Osteocyte (in vitro differentiated cells): ENCODE measurements at regions not wholly inside any gene's neighbourhood (a gene's known extent, or its start where the extent isn't known, plus 50 kb on each side); places are given as distances from the start of the nearest gene placed in this dataset.

Experiments used
- DNase-seq: peaks from one replicate; pipeline ENCODE4 v3.0.0; 2021; ENCODE audit warnings: mixed read lengths; ENCODE audit not compliant: unreplicated experiment; ENCODE audit errors: extremely low spot score
- H3K27ac Mint-ChIP-seq: one replicate; pipeline ENCODE4 v1.8.0; 2021; ENCODE audit warnings: mild to moderate bottlenecking, mixed read lengths; ENCODE audit not compliant: unreplicated experiment
- H3K27me3 Mint-ChIP-seq: one replicate; pipeline ENCODE4 v1.8.0; 2021; ENCODE audit warnings: mixed read lengths; ENCODE audit not compliant: unreplicated experiment
- H3K36me3 Mint-ChIP-seq: one replicate; pipeline ENCODE4 v1.8.0; 2021; ENCODE audit warnings: mixed read lengths; ENCODE audit not compliant: unreplicated experiment
- H3K4me1 Mint-ChIP-seq: one replicate; pipeline ENCODE4 v1.8.0; 2021; ENCODE audit warnings: mixed read lengths; ENCODE audit not compliant: unreplicated experiment
- H3K4me3 Mint-ChIP-seq: one replicate; pipeline ENCODE4 v1.8.0; 2021; ENCODE audit warnings: mild to moderate bottlenecking, moderate library complexity, mixed read lengths; ENCODE audit not compliant: unreplicated experiment
- H3K9me3 Mint-ChIP-seq: one replicate; pipeline ENCODE4 v1.8.0; 2021; ENCODE audit warnings: mixed read lengths; ENCODE audit not compliant: unreplicated experiment
- TF ChIP-seq, protein P1 (sequence below): fragments of 200-600 bp; sonication (generic); IDR thresholded peaks from 2 replicates; pipeline ENCODE4 v1.5.0; 2021; ENCODE audit warnings: antibody characterized with exemption, mild to moderate bottlenecking, moderate library complexity

DNA sequence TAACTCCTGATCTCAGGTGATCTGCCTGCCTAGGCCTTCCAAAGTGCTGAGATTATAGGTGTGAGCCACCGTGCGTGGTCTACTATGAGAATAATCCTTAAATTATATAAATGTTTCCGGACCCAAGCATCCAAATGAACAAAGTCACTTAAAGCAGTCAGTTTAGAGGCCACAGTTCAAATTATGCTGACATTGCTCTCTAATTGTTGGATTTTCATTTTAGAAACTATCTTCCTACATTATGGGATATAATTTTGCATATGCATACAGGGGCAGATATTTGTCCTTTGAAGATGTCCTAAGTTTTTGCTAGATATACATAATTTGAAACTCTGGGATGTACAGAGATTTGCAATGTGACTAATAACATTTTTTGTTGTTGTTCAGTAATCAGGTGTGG is 390.1 kb downstream of the RND3 start:
- Mint-ChIP-seq H3K9me3 (no peaks in the 10 kb centered on the region), H3K4me3 (no peak overlapping the region), H3K27ac (no peak overlapping the region), H3K27me3 (no peaks in the 10 kb centered on the region), H3K4me1 (peaks cover 12% of the 10 kb centered on the region), H3K36me3 (no peaks in the 10 kb centered on the region)
- TF ChIP-seq, protein P1, sequence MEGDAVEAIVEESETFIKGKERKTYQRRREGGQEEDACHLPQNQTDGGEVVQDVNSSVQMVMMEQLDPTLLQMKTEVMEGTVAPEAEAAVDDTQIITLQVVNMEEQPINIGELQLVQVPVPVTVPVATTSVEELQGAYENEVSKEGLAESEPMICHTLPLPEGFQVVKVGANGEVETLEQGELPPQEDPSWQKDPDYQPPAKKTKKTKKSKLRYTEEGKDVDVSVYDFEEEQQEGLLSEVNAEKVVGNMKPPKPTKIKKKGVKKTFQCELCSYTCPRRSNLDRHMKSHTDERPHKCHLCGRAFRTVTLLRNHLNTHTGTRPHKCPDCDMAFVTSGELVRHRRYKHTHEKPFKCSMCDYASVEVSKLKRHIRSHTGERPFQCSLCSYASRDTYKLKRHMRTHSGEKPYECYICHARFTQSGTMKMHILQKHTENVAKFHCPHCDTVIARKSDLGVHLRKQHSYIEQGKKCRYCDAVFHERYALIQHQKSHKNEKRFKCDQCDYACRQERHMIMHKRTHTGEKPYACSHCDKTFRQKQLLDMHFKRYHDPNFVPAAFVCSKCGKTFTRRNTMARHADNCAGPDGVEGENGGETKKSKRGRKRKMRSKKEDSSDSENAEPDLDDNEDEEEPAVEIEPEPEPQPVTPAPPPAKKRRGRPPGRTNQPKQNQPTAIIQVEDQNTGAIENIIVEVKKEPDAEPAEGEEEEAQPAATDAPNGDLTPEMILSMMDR, result no peak
- DNase-seq, result no peak

DNA sequence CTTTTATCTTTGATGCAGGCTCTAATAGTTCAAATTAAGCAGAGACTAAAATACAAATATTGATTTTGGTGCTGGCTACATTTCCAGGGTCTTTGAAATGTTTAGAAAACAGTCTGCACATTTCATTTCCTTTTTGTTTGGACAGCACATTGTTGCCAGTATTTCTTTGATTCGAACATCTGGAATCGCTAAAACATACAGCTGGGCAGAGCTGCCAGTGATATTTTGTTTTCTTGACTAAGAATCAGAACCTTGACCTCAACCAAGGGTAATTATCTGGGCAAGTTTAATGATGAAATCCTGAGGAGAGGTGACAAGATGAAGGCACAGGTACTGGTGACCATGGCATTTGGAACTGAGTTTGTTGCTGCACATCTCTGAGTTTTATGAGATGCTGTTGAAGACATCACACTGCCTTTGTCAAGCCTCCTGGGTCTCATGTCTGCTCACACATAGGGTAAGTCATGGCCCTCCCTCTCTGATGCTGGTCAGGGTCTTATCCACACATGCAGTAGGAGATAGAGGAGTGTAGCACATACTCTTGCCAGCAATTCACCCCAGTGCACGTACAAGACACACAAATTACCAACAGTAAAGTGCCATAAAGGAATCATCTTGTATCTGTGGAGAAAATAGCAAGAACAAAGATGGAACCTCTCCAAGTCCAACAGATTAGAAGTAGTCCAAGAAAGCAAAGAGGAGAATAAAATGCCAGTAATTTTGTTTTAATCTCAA is 391.9 kb downstream of the RND3 start:
- Mint-ChIP-seq H3K27ac (peak overlapping the region; percentile 28), H3K4me1 (peaks cover 9% of the 10 kb centered on the region), H3K27me3 (no peaks in the 10 kb centered on the region), H3K9me3 (no peaks in the 10 kb centered on the region), H3K4me3 (no peak overlapping the region), H3K36me3 (no peaks in the 10 kb centered on the region)
- no peak for DNase-seq
- TF ChIP-seq, protein P1, result no peak

DNA sequence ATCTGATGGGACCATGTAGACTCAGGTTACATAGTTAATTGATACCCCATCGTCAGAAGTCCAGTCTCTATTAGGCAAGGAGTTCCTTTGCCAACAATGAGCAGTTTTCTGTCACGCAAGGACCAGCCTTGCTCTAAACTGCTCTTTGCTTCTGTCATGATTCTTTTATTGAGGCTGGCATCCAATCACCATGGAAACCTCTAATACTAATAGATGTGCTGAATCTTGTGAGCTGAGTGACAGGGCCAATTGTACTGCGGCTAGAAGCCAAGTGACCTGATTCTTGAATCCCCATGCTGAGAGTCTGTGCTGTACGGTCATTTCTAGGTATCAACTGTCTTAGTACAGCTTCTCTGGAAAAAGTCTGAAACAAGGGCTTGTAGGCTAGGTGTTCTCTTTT is 395.6 kb downstream of the RND3 start:
- H3K4me3 Mint-ChIP-seq, result no peak overlapping the region
- H3K9me3 Mint-ChIP-seq, result no peaks in the 10 kb centered on the region
- DNase-seq, result no peak
- H3K4me1 Mint-ChIP-seq, result peaks cover 16% of the 10 kb centered on the region
- no peaks in the 10 kb centered on the region for H3K36me3 Mint-ChIP-seq
- H3K27me3 Mint-ChIP-seq, result no peaks in the 10 kb centered on the region
- no peak overlapping the region for H3K27ac Mint-ChIP-seq
- TF ChIP-seq, protein P1, result no peak

DNA sequence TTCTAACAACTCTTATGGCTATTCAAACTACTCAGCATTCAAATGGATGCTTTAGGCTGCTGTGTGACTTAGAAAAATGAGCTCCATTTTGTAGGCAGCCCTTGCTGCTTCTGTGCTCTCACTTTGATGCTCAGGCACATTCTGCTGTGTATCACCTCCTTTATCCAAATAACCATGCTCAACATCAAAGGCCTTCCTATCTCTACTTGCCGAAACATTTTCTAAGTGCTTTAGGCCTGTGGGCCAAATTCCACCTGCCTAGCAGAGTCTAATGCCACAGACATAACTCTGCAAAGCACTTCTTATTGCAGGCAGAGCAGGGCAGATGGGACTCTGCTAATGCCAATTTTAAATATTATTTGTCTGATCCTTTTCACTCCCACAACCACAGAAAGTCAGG is 397.4 kb downstream of the RND3 start:
- Mint-ChIP-seq H3K27ac (no peak overlapping the region), H3K36me3 (no peaks in the 10 kb centered on the region), H3K4me3 (no peak overlapping the region), H3K9me3 (no peaks in the 10 kb centered on the region), H3K4me1 (peaks cover 8% of the 10 kb centered on the region), H3K27me3 (no peaks in the 10 kb centered on the region)
- DNase-seq, result no peak
- TF ChIP-seq, protein P1, result no peak

DNA sequence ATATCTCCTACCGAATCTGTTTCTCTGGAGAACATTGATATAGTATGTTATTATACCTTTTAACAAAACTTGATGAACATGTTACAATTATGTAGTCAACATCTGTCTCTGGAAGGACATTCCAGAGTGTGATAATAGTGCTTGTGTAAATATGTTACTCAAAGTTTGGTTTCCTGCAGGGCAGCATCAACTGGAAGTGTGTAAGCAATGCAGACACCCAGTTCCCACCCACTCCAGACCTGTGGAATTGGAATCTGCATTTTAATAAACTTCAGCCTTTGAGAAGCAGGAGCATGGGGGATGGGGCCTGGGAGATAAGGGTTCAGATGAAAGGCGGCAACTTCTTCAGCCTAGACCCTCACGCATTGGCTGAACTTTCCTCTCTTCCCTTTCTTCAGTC is 398.9 kb downstream of the RND3 start:
- H3K4me1 Mint-ChIP-seq, result peaks cover 7% of the 10 kb centered on the region
- no peaks in the 10 kb centered on the region for H3K9me3 Mint-ChIP-seq
- no peak for DNase-seq
- TF ChIP-seq, protein P1, result no peak
- H3K36me3 Mint-ChIP-seq, result peaks cover 4% of the 10 kb centered on the region
- no peaks in the 10 kb centered on the region for H3K27me3 Mint-ChIP-seq
- no peak overlapping the region for H3K27ac Mint-ChIP-seq
- H3K4me3 Mint-ChIP-seq, result no peak overlapping the region
